Right lobe of liver (tissue), 4 donors: ENCODE measurements at regions not wholly inside any gene's neighbourhood (a gene's known extent, or its start where the extent isn't known, plus 50 kb on each side); places are given as distances from the start of the nearest gene placed in this dataset.

Experiments used
- POLR2A ChIP-seq: fragments of 450-650 bp; IDR thresholded peaks from one replicate; pipeline ENCODE4 v1.6.1; 2017; ENCODE audit warnings: antibody characterized with exemption, mild to moderate bottlenecking
- TF ChIP-seq, protein P1 (sequence below), 4 donors: fragments of 200-600 bp in 3 of 4; fragments of 450-650 bp in 1 of 4; IDR thresholded peaks; one replicate each; pipeline versions ENCODE4 v1.5.1 to v1.8.0; 2016 to 2022; ENCODE audit warnings: antibody characterized with exemption in 4 of 4, mild to moderate bottlenecking in 2 of 4
- donor health status: DM: no; HTN: no; CAD: no.
- donor health status: DM: no; HTN: no; CAD: no.
- donor health status: DM: no; HTN: yes; CAD: no.

DNA sequence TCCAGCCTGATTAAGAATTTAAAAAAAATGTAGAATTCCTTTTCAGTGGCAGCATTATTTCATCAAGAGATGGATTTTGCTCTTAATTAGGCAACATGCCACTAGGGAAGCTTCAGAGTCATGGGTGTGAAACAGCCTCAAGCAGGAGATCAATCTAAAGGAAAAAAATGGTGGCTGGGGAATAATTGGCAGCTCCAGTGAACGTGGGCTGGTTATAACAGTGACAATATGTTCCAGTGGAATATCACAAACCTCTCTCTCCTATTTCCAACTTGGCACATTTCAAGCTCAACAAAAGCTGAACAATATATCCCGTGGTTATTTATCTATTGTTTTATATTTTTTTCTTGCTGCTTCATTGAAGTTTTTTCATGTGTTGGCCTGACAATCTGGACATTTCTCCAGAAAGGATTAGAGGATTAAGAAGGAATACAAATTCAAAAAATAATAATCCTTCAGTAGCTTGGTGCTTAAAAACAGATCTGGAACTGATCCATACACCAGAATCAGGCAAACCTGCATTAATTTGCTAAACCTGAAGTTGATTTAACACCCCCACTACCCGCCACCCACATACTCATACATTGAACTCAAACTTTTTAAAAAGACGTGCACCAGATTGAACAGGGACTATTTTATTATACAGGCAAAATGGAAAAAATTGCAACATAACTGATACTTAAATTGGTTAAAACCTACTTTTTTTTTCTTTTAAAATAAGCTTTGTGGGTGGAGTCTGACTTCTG, 255.9 kb upstream of the SPRED2 start:
- no peak for TF ChIP-seq POLR2A
- TF ChIP-seq, protein P1, sequence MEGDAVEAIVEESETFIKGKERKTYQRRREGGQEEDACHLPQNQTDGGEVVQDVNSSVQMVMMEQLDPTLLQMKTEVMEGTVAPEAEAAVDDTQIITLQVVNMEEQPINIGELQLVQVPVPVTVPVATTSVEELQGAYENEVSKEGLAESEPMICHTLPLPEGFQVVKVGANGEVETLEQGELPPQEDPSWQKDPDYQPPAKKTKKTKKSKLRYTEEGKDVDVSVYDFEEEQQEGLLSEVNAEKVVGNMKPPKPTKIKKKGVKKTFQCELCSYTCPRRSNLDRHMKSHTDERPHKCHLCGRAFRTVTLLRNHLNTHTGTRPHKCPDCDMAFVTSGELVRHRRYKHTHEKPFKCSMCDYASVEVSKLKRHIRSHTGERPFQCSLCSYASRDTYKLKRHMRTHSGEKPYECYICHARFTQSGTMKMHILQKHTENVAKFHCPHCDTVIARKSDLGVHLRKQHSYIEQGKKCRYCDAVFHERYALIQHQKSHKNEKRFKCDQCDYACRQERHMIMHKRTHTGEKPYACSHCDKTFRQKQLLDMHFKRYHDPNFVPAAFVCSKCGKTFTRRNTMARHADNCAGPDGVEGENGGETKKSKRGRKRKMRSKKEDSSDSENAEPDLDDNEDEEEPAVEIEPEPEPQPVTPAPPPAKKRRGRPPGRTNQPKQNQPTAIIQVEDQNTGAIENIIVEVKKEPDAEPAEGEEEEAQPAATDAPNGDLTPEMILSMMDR (IDR thresholded peaks at IDR 0.05), result no peak
